NB4 (cell line): ENCODE measurements at regions not wholly inside any gene's neighbourhood (a gene's known extent, or its start where the extent isn't known, plus 50 kb on each side); places are given as distances from the start of the nearest gene placed in this dataset.

Experiments used
- MYC ChIP-seq: IDR thresholded peaks from 2 replicates; pipeline ENCODE4 v1.6.1; 2011; ENCODE audit warnings: low read depth, low read length
- POLR2A ChIP-seq: IDR thresholded peaks from 2 replicates; pipeline ENCODE4 v1.6.1; 2011; ENCODE audit warnings: mild to moderate bottlenecking; ENCODE audit not compliant: insufficient read length; ENCODE audit errors: extremely low read depth
- TF ChIP-seq, protein P1 (sequence below): IDR thresholded peaks from one replicate; pipeline ENCODE4 v1.5.1; 2012; ENCODE audit warnings: low read depth, low read length
- TF ChIP-seq, protein P2 (sequence below): IDR thresholded peaks from 2 replicates; pipeline ENCODE4 v1.6.1; 2011; ENCODE audit warnings: low read depth, low read length

DNA sequence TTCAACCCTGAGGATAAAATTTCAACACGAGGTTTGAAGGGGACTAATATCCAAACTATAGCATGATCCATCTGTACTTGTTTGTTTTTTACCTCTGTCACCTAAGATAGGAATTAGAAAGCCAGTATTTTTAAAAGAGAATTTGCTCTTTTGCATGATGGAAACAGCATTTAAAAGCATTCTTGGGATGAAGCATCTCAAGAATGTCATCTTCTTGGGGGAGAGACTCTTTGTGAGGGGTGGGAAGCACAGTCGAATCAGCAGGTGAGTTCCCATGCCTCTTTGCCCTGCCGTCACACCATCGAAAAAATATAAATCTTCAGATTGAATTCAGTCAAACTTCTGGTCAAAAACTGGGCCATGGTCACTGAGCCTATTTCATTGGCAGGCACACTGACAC lies 55.3 kb upstream of the BCHE start:
- TF ChIP-seq, protein P1, sequence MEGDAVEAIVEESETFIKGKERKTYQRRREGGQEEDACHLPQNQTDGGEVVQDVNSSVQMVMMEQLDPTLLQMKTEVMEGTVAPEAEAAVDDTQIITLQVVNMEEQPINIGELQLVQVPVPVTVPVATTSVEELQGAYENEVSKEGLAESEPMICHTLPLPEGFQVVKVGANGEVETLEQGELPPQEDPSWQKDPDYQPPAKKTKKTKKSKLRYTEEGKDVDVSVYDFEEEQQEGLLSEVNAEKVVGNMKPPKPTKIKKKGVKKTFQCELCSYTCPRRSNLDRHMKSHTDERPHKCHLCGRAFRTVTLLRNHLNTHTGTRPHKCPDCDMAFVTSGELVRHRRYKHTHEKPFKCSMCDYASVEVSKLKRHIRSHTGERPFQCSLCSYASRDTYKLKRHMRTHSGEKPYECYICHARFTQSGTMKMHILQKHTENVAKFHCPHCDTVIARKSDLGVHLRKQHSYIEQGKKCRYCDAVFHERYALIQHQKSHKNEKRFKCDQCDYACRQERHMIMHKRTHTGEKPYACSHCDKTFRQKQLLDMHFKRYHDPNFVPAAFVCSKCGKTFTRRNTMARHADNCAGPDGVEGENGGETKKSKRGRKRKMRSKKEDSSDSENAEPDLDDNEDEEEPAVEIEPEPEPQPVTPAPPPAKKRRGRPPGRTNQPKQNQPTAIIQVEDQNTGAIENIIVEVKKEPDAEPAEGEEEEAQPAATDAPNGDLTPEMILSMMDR: no peak
- TF ChIP-seq POLR2A (no peak), MYC (no peak)
- TF ChIP-seq, protein P2, sequence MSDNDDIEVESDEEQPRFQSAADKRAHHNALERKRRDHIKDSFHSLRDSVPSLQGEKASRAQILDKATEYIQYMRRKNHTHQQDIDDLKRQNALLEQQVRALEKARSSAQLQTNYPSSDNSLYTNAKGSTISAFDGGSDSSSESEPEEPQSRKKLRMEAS: no peak
